ENCODE measurements at regions not wholly inside any gene's neighbourhood (a gene's known extent, or its start where the extent isn't known, plus 50 kb on each side); places are given as distances from the start of the nearest gene placed in this dataset.
"Not testable (repeated sequence)": the region's sequence is repeated elsewhere in the genome, so short reads cannot be mapped to it uniquely, and the experiment has no call there.

- TF ChIP-seq CTCF, POLR2A (IDR thresholded peaks at IDR 0.05): not testable (repeated sequence)
Measured at GRCh38 chr16:29337385-29337901, 69.1 kb downstream of the NPIPB11 start.

Measured in uterus (tissue), 2 donors.